GM21619 (cell line): ENCODE measurements at regions not wholly inside any gene's neighbourhood (a gene's known extent, or its start where the extent isn't known, plus 50 kb on each side); places are given as distances from the start of the nearest gene placed in this dataset.
"Not testable (repeated sequence)": the region's sequence is repeated elsewhere in the genome, so short reads cannot be mapped to it uniquely, and the experiment has no call there.

Experiments
- ATAC-seq: cut with Tn5 transposase; IDR thresholded peaks from one replicate; pipeline ENCODE4 v1.9.1; 2021; ENCODE audit not compliant: unreplicated experiment

DNA sequence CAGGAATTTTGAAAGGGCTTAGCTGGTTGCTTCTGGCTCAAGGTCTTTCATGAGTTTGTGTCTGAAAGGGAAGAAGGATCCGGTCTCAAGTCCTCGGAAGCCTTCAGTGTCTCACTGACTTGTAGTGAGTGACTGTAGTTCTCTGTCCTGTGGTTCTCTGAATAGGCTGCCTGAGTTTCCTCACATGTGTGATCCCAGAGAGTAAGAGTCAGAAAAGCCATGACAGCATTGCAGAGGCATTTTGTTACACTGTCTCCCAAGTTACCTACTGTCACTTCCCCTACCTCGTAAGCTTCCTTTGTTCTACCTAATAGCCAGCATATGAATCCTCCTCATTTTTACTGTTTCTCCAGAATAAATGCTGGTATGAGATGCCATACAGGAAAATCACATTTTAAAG lies 709.1 kb upstream of the CHAC2 start:
- no peak for ATAC-seq

DNA sequence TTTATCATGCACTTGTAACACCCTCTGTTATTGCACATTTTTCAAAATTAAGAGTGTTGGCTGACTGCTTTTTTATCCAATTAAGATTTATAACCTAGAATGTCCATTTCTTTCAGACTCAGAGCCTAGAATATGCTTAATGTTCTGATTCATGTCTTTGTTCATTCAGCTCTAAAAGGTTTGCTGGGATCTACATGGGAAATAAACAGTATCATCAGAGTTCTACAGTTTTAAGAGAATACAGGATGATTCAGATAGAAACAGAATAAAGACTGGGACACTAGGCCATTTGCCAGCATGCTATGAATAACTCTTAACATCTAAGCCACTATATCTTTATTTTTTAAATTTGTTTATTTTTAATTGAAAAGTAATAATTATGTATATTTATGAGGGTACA lies 713.7 kb upstream of the CHAC2 start:
- ATAC-seq = no peak

DNA sequence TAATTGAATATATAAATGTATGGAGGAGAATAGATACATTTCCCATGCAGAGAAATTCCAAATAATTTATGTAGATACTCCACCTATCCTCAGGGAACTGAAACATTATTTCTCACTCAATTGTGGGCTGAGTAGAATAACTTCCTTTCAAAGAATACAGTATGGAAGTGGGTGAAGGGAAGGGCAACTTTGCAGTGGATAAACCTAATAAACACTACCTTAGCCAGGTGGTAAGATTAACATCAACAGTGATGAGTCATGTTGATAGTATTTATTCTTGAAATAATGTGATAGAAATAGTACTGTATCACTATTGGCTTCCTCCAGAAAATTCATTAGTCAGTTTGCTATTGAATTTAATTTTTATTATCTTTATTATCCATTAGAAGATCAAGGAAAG lies 716.4 kb upstream of the CHAC2 start:
- ATAC-seq = no peak

DNA sequence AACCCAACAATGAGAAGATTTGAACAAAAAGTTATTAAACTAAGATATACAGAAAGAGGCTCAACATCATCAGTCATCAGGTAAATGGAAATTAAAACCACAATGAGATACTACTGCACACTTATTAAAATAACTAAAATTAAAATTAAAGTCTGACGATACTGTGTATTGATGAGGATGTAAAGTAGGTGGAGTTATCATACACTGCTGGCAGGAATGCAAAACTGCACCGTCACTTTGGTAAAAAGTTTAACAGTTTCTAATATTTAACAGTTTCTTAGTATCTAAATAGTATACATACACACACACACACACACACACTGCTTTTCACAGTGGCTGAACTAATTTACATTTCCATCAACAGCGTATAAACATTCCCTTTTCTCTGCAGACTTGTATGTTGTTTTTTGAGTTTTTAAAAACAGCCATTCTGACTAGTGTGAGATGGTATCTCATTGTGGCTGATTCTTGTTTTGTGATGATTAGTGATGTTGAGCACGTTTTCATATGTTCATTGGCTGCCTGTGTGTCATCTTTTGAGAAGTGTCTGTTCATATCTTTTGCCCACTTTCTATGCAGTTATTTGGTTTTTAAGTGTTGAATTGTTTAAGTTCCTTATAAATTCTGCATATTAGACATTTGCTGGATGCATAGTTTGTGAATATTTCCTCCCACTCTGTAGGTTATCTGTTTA lies 726.9 kb upstream of the CHAC2 start:
- ATAC-seq = no peak

DNA sequence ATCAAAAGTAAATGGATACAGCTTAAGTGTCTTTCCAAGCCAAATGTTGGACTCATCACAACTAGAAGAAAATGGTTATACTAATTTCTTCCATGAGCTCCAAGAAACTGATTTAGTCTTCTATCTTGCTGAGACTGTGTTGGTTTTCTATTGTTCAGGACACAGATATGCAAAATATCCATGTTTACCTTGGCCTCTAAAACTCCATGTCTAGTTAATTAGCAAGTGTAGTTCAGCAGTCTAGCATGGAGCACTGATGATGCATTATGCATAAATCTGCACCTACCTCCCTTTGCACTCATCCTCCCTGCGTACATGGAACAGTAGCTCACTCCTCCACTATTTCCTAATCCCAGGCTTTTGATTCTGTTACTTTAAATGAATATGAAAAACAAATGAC lies 731.4 kb upstream of the CHAC2 start:
- no peak for ATAC-seq

DNA sequence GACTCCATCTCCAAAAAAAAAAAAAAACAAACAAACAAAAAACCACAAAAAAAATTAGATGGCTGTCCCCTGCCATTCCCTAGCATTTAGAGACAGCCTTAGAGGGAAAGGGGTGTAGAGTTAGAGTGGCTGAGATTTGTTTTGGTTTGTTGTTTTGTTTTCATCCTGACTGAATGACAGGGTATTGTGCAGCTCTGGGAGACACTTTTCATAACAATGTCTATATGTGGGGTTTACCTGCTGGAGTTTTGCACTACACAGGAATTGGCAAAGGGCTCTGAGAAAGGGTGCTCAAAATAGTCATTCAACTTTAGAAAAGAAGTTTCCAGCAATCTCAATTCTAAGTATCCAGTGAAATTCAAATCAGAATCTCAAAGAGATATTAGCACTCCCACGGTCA lies 732.5 kb upstream of the CHAC2 start:
- ATAC-seq = no peak

DNA sequence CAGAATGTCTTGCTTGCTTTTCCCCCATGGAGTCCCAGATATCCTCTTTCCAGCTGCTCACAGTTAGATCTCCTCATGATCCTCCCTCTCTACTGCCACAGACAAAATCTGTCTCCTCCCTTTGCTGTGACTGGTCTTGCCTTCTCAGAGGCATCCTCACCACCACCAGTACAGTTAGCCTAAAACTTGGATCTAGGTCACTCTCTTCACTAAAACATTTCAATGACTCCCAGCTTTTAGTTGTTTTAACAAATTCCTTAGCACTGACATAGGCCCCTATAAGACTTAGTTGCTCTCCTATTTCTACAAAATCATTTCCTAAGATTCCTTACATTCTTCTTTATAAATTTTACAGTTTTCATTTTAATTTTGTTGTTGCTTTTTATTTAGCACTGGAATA lies 734.2 kb upstream of the CHAC2 start:
- ATAC-seq = no peak

DNA sequence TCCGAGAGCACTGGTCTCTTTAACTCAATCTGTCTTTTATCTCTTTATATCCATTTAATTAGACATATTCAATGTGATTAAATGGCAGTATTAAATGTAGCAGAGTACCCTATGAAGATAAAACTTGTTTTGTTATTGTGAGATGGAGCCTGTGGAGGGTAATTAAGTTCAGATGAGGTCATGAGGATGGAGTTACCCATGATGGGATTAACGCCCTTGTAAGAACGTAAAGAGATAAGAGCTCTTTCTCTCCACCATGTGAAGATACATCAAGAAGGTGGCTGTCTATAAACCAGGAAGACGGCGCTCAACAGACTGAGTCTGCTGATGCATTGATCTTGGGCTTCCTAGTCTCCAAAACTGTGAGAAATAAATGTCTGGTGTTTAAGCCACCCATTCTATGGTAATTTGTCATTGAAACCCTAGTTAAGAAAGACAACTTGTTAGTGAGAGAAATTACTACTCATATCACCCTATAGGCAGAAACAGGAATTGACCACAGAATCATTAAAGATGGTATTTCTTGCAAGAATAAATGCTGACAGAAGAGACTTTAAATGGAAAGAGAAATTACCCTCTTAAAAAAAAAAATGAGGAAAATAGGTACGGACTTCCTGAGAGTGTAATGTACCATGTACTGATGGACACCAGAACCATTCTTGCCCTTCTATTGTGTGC lies 738.7 kb upstream of the CHAC2 start:
- ATAC-seq = no peak

DNA sequence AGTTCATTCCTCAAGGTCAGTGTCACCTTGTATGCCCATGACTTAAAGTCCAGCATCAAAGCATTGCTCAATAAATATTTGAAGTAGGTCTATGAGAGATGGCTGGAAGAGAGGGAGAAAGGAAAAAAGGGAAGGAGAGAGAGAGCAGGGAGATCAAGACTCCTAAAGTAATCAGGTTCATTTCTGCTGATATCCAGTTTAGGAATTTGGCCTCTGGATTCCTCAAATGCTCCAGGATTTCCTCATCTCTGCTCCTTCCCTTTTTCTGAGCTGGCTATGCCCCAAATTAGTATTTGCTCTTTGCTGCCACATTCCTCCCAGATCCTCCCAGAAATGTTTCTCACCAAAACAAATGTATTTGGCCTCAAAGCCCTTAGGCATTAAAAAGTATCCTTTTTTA lies 739.4 kb upstream of the CHAC2 start:
- ATAC-seq = no peak

DNA sequence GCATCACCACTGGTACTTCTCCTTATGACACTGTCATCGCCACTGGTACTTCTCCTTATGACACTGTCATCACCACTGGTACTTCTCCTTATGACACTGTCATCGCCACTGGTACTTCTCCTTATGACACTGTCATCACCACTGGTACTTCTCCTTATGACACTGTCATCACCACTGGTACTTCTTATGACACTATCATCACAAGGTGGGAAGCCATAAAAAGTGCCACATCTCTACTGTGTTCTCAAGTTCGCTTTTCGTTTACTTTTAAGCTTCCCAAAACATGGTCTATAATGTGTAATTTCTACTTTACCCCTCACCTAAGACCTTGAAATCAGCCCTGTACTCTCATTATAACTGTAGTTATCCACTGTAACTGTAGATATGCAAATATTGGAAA lies 745.4 kb upstream of the CHAC2 start:
- not testable (repeated sequence) for ATAC-seq

DNA sequence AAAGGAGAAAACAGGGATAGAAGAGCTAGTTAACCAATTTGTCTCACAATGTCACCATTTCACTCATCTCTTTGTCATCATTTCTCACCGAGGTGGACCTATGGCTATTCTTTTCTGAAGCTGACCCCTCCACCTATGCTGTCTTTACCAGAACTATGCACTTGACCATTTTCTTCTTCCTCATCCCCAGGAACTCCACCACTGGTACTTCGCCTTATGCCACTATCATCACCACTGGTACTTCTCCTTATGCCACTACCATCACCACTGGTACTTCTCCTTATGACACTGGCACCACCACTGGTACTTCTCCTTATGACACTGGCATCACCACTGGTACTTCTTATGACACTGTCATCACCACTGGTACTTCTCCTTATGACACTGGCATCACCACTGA lies 745.8 kb upstream of the CHAC2 start:
- ATAC-seq = no peak

DNA sequence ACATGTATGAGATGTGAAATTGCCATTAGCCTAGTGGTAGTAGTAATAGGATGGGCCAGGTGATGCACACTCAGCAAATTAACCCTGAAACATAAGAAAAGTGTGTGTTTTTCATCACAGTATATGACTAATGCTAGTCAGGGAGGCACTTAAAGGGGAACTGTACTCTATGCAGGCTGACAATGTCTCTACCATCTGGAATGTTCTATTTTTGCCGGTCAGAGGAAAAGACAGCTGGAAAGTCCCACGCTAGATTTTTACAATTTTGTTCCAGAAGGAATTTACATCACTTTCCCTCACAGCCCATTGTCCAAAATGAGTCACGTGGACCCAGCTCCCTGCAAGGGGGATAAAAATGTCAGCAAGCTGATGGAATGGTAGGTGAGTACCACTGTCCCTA lies 746.3 kb upstream of the CHAC2 start:
- ATAC-seq = no peak

DNA sequence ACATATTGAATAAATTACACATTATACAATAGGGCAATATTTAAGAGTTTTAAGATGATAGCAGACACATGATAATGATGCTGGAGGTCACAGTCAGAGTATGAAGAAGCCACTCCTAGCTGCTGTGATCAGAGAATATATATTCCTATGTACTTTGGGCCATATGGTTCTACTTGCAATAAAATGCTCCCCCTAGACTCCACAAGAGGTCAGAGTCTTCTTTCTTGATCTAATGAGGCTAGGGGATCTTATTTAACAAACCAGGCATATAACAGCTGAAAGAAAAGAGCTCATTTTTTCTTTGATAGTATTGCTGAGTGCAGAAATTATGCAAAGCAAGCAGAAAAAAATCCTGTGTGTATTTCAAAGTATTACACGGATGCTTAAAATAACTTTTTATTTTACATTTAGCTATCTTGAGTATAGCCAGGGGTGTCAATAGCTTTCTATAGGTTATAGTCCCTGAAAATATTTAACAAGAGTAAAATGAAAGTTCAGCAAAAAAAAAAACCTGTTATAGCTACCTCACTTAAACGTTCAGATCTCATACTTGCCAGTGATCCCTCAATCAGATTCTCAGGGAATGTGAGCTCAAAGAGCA lies 748.7 kb upstream of the CHAC2 start:
- no peak for ATAC-seq

DNA sequence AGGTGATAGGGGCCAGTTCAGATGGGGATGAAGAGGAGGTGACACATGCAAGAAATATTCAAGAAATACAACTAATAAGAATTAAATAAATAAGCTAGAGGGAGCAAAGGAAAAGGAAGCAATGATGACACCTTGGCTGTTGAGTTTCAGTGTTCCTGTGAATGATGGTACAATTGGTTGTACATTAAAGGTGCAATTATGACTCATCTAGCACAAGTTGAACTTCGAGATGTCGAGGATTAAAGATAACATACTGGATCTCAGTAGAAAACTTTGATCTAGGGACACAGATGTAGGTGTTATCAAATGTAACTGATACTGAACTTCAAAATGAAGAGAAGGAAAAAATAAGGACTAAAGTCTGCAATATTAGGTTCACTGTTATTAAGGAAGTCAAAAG lies 760.6 kb upstream of the CHAC2 start:
- no peak for ATAC-seq

DNA sequence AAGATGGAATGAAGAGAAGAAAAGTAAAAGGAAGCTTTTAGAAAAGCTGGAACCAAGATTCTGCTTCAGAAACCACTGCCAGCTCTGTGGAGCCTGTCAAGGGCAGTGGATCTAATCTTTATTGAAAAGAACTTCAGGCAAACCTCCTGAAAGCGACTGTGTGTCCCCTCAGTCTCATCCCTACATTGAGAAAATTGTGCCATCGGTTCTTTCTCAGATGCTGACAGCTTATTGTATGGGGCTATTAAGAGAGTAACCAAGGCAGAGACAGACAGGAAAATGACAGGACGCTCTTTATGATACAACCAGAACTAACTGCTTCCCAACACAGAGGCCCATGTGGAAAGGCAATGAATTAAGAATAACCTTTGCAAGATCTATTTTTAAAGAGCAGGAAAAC lies 763.2 kb upstream of the CHAC2 start:
- ATAC-seq = no peak

DNA sequence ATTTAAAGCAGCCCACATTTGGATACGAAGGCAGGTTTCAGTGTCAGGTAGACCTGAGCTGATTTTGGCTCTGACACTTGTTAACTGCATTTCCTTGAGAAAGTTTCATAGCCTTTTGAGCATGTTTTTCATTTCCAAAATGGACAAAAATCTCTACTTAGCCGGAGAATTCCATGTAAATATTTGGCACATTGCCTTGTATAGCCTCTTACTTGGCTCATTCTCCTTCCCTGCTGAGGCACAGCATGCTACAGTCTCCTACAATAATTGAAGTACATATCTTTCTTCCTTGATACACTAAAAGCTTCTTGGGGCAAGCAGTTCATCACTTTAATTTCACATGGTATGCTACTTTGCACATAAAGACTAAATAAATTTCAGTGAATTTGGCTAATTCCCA lies 772.2 kb upstream of the CHAC2 start:
- no peak for ATAC-seq

DNA sequence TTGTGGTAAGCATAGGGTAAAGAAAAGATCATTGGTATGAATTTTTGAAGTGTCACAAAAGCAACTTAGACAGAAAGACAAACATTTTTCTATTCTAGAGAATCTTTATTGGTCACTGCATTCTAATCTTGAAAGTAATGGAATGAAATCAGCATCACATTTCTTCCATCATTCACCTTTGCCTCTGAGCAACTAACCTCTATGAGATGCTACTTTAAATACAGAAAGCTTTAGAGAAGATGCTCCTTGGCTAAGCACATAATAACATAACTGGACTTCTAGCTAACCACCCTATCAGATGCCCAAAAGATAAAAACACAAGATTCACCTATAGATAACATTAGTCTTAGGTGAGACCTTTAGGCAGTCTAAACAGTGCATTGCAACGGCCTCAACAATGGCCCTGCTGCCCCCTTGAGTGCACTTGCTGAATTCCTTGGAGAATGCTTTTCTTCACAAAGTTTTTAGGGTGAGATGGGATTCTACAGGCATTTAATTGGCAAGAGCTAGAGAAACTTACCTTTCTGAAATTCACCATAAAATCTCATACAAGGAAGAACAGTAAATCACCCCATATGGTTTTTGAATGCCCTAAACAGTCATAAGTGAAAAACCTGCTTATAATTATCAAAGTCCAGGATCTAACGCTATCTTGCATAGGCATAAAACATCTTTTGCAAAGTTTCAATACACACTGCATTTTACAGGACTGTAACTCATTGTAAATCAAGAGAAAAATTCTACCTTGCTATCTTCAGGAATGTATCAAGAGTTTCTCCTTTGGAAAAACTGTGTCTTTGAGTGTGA lies 791.3 kb upstream of the CHAC2 start:
- ATAC-seq = no peak

DNA sequence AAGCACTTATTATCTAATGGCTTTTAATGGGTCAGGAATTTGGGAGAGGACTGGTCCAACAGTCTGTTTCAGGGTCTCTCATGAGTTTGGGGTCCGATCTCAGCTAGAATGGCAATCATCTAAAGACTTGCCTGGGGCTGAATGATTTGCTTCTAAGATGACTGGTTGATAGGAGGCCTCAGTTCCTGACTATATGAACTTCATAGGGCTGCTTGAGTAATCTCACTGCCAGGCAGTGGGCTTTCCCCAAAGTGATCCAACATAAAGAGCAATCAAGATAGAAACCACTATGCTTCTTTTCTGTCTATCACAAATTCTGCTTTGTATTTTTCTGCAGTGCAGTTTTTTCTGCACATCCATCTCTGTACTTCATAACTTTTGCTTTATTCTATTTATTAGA lies 793.5 kb upstream of the CHAC2 start:
- ATAC-seq = no peak

DNA sequence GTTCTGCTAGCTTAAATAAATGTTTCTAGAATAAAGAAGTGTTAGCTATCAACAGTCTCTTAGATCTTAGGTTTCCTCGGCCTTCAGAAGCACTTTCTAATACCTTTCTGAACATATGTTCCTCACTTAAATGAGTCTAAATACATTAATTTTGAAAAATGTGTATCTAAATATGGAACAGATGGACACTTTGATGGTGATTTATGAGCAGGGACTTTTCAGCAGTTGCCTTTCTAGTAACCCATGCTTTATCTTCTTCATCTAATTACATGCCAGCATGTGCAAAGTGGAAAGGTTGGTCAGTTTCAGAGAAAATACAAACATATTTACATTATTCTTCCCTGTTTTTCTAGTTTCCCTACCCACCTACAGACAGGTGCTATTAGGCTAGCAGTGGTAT lies 797.0 kb upstream of the CHAC2 start:
- no peak for ATAC-seq

DNA sequence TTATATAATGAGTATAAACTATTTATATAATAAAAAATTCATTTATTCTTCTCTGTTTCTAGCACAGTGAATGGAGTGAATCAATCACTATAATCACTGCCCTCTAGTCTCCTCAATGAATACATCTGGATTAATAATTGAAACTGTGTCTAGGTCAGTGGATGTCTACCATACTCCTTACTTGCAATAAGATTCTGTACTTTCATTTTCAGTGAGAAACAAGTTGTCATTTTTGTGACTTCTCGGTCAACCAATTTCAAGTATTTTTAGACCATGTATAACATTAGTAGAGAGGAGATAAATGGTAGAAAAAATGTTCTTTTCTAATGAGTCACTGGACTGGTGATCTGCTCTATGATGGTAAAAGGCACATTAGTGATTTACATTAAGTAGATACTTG lies 799.6 kb upstream of the CHAC2 start:
- ATAC-seq = no peak

DNA sequence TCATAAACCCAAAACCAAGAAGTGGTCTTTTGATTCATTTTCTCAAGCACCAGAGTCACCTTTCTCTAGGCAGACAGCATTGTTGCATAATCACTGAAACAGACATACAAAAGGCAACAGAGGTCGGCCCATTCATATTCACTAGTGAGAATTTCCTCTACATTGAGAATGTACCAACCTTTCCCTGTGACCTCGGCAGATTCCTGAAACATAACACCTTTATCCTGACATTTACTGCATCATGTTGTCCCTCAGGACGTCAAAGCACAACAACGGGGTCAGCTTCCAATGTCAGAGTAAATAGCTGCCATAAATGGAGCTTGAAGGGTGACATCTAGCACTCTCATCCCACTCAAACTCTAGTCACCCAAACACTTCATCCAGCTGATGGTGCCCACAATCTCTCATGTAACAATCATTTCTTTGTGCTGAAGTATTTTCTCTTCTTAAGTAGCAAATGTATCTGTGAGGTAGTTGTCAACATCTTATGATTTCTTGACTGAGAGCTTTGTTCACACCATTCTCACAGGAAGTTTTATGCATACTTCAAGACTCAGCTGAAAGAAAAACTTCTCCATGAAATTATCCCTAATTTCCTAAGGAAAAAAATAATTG lies 802.6 kb upstream of the CHAC2 start:
- no peak for ATAC-seq
